ENCODE measurements at regions not wholly inside any gene's neighbourhood (a gene's known extent, or its start where the extent isn't known, plus 50 kb on each side); places are given as distances from the start of the nearest gene placed in this dataset.

- H3K79me2 ChIP-seq, result no peaks in the 10 kb centered on the region
- H3K27me3 ChIP-seq (ENCODE audit: control insufficient read depth, insufficient read depth, low read length), result no peaks in the 10 kb centered on the region
- no peak overlapping the region for H3K27ac ChIP-seq
- no peak for TF ChIP-seq CTCF (IDR thresholded peaks at IDR 0.05)
- H3K4me2 ChIP-seq (ENCODE audit: low read length), result no peak overlapping the region
- no peaks in the 10 kb centered on the region for H3K9me3 ChIP-seq (ENCODE audit: control insufficient read depth, low read length)
- H3K4me3 ChIP-seq (ENCODE audit: low read depth, low read length), result no peak overlapping the region
- H3K9ac ChIP-seq, result no peak overlapping the region
- no peaks in the 10 kb centered on the region for H3K4me1 ChIP-seq
- H2AFZ ChIP-seq, result no peak overlapping the region
- no peaks in the 10 kb centered on the region for H3K36me3 ChIP-seq (ENCODE audit: control insufficient read depth, insufficient read depth, low read length)
These were observed 212.7 kb downstream of the NFATC2 start for GRCh38 chr20:51329845-51330244.

GRCh38 chr20:51327251-51327841, 215.2 kb downstream of the NFATC2 start:
- Histone ChIP-seq H3K27me3 (ENCODE audit: control insufficient read depth, insufficient read depth, low read length) (no peaks in the 10 kb centered on the region), H3K27ac (no peak overlapping the region), H3K4me1 (no peaks in the 10 kb centered on the region), H3K9ac (no peak overlapping the region), H2AFZ (no peak overlapping the region), H3K79me2 (no peaks in the 10 kb centered on the region), H3K36me3 (ENCODE audit: control insufficient read depth, insufficient read depth, low read length) (no peaks in the 10 kb centered on the region), H3K4me2 (ENCODE audit: low read length) (no peak overlapping the region), H3K4me3 (ENCODE audit: low read depth, low read length) (no peak overlapping the region), H3K9me3 (ENCODE audit: control insufficient read depth, low read length) (no peaks in the 10 kb centered on the region)
- no peak for TF ChIP-seq CTCF (IDR thresholded peaks at IDR 0.05)

DNA sequence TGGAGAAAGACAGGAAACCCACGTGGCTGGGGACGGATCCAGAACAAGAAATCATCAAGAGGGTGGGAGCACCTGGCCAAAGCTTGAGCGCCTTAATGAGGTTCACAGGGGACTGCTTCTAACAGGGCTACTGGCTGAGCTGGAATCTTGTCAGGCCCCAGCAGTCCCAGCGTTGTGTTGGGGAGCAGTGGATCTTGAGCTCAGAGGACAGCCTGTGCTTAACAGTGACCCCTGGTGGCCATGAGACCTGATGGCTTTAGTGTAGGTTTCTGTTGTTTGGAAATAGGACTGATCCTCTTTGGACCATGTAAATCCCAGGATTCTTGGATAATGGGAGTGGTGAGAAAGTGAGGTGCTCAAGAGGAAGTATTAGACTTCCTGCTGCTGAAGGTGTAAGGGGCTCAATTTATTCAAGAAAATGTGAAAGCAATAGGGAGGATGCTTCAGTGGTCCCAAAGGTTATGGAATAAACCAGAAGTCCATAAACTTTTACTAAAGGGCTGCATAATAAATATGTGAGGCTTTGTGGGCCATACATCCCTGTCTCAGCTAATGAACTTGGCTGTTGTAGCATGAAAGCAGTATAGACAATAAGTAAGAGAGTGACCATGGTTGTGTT, 216.2 kb downstream of the NFATC2 start:
- TF ChIP-seq CTCF (IDR thresholded peaks at IDR 0.05), result peak; percentile 75
- Histone ChIP-seq H3K27ac (no peak overlapping the region), H3K27me3 (ENCODE audit: control insufficient read depth, insufficient read depth, low read length) (no peaks in the 10 kb centered on the region), H3K36me3 (ENCODE audit: control insufficient read depth, insufficient read depth, low read length) (no peaks in the 10 kb centered on the region), H3K4me1 (no peaks in the 10 kb centered on the region), H3K4me3 (ENCODE audit: low read depth, low read length) (no peak overlapping the region), H2AFZ (no peak overlapping the region), H3K9ac (no peak overlapping the region), H3K4me2 (ENCODE audit: low read length) (no peak overlapping the region), H3K9me3 (ENCODE audit: control insufficient read depth, low read length) (no peaks in the 10 kb centered on the region), H3K79me2 (no peaks in the 10 kb centered on the region)

- no peaks in the 10 kb centered on the region for H3K4me1 ChIP-seq
These were observed 220.3 kb downstream of the NFATC2 start for GRCh38 chr20:51322164-51322707.

More at GRCh38 chr20:51322164-51322707, 220.3 kb downstream of the NFATC2 start:
- Histone ChIP-seq H3K4me2 (ENCODE audit: low read length) (no peak overlapping the region), H3K79me2 (no peaks in the 10 kb centered on the region), H3K4me3 (ENCODE audit: low read depth, low read length) (no peak overlapping the region), H3K9ac (no peak overlapping the region), H3K27ac (no peak overlapping the region), H3K36me3 (ENCODE audit: control insufficient read depth, insufficient read depth, low read length) (no peaks in the 10 kb centered on the region), H3K27me3 (ENCODE audit: control insufficient read depth, insufficient read depth, low read length) (no peaks in the 10 kb centered on the region), H3K9me3 (ENCODE audit: control insufficient read depth, low read length) (no peaks in the 10 kb centered on the region), H2AFZ (no peak overlapping the region)
- no peak for TF ChIP-seq CTCF (IDR thresholded peaks at IDR 0.05)

Measured in parathyroid adenoma (tissue), 2 donors.